ENCODE measurements at regions not wholly inside any gene's neighbourhood (a gene's known extent, or its start where the extent isn't known, plus 50 kb on each side); places are given as distances from the start of the nearest gene placed in this dataset.

DNA sequence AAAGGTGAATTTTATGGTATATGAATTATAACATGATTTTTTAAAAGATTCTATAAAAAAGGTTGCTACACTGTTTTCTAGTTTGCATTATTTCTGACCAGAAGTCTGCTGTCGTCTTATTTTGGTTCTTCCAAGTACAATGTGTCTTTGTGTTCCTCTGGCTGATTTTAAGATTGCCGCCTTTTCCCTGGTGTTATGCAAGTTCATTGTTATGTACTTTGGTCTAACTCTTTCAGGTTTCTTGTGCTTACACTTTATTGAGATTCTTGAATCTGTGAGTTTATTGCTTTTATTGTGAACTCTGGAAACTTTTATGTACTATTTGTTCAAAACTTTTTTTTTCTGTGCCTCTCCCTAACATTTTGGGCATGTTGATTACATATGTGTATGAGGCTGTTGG lies 109.8 kb downstream of the RFX6 start:
- TF ChIP-seq EZH2phosphoT487 (IDR thresholded peaks at IDR 0.05; ENCODE audit: insufficient read depth, low read depth) (no peak), EZH2 (IDR thresholded peaks at IDR 0.05; ENCODE audit: insufficient read depth, poor library complexity, severe bottlenecking) (no peak)
